GM21360 (cell line): ENCODE measurements at regions not wholly inside any gene's neighbourhood (a gene's known extent, or its start where the extent isn't known, plus 50 kb on each side); places are given as distances from the start of the nearest gene placed in this dataset.
A peak's percentile ranks its signal among the peaks of the same experiment; 100 is the strongest.
"Not testable (repeated sequence)": the region's sequence is repeated elsewhere in the genome, so short reads cannot be mapped to it uniquely, and the experiment has no call there.

ENCODE experiments used
- ATAC-seq: cut with Tn5 transposase; IDR thresholded peaks from one replicate; pipeline ENCODE4 v1.9.1; 2021; ENCODE audit warnings: mild to moderate bottlenecking, moderate library complexity; ENCODE audit not compliant: unreplicated experiment

DNA sequence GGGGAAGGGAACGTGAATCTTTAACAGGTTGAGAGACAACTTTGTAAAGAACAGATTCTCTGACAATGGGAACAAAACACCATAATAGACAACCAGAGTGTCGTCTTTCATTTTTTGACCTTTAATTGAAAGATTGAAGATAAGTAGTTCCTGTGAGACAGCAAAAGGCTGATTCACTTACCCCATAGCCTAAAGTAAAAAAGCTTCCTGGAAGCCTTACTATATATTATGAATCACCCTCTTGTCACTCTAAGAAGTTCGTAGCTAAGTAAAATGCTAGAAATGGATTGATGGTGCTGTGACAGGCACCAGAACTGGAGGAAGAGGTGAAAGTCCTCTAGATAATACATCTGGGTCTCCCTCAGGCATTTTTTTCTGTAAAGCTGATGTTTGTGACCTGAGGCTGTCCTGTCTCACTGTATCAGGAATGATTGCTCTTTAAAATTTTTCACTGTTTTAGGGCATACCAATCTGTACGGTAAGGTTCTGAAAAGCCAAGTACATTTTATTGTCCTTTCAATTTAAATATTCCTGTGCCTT, 824.6 kb upstream of the SEMA6D start:
- ATAC-seq, result no peak

DNA sequence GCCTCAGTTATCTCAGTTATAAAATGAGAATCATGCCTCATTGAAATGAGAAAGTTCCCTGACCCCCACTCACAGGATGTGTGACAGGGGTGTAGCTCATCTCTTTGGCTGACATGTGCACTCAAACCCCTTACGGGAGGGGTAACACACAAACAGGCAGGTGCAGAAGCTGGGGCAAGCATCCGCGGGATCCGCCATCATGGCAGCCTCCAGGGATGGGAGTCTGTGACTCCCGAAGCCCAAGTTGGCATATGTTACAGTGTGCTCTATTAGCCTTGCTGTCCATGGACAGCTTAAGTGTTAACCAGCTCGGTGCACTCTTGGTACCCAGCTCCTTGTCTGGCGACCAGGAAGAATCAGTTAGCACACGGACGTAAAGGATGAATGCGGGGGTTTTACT, 822.7 kb upstream of the SEMA6D start:
- ATAC-seq, result no peak

DNA sequence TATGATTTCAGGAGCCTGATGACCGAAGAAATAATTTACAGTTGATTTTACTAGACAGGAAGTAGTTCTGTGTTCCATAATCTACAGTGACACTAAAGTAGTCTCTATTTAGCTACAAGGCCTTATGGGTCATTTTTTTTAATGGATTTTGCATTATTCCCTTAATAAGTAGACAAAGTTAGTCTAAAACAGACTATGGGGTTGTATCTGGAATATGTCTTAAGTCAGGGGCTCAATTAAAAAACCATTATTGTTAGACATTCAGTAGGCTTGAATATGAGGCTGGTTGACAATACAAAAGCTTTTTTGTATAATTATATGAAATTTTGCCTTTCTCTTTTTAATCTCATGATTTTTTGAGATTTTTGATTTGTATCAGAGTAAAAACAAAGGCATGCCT, 820.0 kb upstream of the SEMA6D start:
- no peak for ATAC-seq

DNA sequence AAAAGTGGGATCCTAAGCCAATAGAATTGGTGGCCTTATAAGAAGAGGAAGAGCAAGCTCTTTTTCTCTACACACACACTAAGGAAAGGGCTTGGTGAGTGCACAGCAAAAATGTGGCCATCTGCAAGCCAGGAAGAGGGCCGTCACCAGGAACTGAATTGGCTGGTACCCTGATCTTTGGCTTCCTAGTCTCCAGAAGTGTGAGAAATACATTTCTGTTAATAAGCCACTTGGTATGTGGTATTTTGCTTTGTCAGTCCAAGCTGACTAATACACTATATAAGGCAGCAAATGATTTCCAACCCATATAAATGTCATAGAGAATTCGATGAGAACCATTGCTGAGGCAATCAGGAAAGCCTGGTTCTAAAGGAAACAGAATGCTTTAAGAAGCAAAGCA, 816.3 kb upstream of the SEMA6D start:
- no peak for ATAC-seq

DNA sequence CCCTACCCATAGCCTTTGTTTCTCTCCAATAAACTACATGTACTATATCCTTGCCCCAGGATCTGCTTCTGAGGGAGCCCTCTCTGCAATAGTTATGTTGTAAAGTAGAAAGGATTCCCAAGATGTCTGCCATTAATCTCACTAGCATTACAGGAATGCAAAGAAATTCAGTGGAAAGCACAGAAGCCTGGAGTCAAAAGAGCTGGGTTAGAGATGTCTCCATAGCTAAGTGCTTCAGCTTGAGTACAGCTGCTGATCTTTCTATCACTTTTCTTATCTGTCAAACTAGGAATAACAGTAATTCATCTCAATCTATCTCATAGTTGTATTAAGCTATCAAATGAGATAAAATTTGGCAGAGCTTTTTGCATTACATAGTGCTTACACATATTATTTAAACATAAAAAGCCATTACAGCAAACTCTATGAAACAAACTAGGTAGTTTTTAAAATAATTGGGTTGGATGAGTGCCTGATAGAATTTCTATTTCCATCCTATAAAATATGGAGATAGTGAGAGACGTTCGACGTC, 799.5 kb upstream of the SEMA6D start:
- no peak for ATAC-seq

- ATAC-seq, result no peak
Measured at GRCh38 chr15:46918462-46919140, 798.7 kb upstream of the SEMA6D start.

GRCh38 chr15:46921891-46922290, 795.4 kb upstream of the SEMA6D start:
- no peak for ATAC-seq

DNA sequence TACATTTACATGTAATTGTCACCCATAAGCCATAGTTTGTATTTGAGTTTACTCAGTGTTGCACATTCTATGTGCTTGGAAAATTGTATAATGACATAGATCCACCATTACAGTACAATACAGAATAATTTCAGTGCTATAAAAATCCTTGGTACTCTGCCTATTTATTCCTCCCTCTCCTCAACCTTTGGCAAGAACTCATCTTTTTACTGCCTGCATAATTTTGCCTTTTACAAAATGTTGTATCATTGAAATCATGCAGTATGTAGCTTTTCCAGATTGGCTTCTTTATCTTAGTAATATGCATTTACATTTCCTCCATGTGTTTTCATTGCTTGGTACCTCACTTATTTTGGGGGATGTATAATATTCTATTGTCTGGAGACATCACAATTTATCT, 786.9 kb upstream of the SEMA6D start:
- ATAC-seq, result no peak

DNA sequence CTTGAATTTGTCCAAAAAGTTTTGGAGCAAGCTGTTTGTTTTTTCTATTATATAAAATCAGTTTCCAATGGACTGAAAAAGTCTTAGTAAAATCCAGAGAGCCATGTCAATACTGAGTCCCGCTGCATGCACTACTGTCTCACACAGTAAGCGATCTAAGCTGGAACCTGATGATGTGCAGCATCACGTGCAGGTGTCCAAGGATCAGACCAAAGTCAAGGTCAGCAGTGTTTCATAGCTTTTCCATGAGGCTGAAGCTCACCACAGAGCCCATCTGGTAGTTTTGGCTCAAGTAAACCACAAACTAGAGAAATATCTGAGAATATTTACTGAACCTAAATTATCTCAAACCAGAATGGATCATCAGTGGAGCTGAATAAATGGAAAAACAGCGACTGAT, 784.0 kb upstream of the SEMA6D start:
- ATAC-seq, result no peak

- ATAC-seq, result no peak
Measured at GRCh38 chr15:46934851-46935250, 782.5 kb upstream of the SEMA6D start.

DNA sequence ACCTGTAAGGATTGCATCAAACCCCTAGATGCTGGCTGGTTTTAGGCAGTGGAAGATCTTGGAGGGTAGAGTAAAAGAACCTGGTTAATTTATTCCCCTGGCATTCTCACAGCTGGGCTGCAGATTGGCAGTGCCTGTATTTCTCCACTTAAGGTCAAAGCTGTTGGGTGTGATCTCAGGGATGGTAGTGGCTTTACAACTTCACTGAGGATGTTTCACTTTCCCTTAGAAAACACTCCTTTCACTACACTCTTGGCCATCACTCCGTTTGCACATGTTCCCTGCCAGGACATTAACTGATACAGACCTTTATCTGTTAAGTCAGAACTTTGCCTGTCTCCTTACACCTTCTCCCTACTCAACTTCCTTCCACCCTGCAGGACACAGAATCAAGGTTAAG, 779.1 kb upstream of the SEMA6D start:
- no peak for ATAC-seq

GRCh38 chr15:46941241-46941640, 776.1 kb upstream of the SEMA6D start:
- no peak for ATAC-seq

GRCh38 chr15:46946953-46947352, 770.4 kb upstream of the SEMA6D start:
- peak; percentile 64 for ATAC-seq

DNA sequence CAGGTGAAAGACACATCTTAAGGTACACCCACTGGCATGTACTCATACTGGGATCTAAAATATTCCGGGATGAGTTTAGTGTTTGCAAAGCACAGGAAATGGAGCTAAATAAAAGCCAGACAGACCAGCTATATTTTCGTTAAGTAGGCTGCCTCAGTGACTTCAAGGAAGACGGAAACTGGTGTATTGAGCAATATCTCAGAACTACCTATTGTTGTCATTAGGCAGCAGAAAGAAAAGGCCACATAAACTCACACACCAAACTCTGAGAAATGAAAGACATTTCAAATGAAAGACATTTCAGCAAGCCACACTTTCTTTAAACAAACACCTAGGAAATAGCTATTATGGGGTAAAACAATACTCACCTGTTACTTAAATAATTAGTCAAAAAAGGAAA, 761.7 kb upstream of the SEMA6D start:
- no peak for ATAC-seq

- no peak for ATAC-seq
Measured at GRCh38 chr15:46956456-46956855, 760.8 kb upstream of the SEMA6D start.

- no peak for ATAC-seq
Measured at GRCh38 chr15:46956881-46957280, 760.4 kb upstream of the SEMA6D start.

DNA sequence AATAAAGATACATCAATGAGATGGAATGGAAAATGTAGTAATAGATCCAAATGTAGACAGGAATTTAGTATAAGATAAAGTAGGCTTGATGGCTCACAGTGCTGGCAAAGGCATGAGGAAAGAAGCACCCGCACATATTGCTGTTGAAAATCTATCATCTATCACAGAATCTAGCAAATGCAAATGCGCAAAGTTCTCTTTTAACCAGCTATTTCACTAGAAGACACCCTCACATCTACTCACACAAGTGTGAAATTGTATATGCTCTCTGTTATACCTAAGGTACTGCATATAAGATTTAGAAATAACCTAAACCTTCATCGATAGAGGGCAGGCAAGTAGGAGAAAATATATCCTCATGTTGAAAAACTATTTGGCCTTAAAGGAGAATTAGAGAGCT, 756.7 kb upstream of the SEMA6D start:
- ATAC-seq, result no peak

DNA sequence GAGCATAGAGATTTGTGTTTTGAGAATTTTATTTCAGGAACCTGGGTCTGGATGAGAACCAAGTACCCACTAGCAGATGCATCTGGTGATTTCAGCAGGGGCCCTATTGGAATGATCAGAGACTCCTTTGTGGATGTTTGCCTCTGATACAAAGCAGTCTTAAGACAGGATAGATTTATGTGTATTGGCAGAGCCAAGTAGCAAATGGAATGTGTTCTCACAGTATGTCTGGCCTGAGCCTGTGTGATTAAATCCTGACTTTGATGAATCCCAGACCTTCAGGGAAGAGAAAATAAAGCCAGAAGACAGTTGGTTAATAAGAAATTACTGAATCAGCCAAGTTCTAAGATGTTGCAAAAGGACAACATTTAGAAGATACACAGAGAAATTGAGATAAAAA, 755.5 kb upstream of the SEMA6D start:
- no peak for ATAC-seq

- not testable (repeated sequence) for ATAC-seq
Measured at GRCh38 chr15:46988055-46988454, 729.2 kb upstream of the SEMA6D start.

GRCh38 chr15:46996359-46996758, 720.9 kb upstream of the SEMA6D start:
- ATAC-seq, result no peak

- ATAC-seq, result no peak
Measured at GRCh38 chr15:46997501-46997900, 719.8 kb upstream of the SEMA6D start.

DNA sequence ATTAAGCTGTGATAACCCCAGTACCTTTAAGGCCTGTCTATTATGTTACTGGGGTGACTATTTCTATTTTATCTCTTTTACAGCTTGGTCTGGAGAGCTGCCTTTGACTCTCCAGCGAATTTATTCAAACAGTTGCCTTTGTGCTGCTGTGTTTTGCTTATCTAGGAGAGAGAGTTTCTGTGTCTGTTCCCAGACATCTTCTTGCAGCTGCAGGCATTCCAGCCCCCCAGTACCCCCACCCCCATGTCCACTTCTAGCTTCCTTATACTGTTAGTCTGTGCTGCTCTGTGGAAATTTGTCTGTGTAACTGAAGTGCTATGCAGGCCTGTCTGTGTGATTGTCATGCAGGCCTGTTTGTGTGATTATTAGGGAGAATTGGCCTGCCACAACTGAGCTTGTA, 713.7 kb upstream of the SEMA6D start:
- no peak for ATAC-seq

DNA sequence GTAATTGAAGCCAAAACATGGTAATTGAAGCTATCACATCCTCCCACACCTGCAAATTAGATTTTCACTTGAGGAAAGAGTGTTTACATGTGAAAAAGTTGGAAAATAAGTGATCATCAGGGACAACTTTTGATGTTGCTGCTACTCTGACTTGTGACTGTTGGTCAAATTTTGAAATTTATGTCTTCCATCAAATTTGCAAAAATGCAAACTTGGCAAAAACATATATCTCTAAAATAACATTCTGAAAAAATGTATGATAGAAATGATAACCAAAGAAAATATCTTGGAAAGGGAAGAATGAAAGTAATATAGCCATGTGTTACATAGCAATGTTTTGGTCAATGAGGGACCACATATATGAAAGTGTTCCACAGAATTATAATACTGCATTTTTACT, 703.9 kb upstream of the SEMA6D start:
- ATAC-seq, result no peak
